Left renal cortex interstitium (tissue), 4 donors: ENCODE measurements at regions not wholly inside any gene's neighbourhood (a gene's known extent, or its start where the extent isn't known, plus 50 kb on each side); places are given as distances from the start of the nearest gene placed in this dataset.

Source experiments
- DNase-seq, 4 donors: peaks; one replicate each; pipeline ENCODE4 v3.0.0-alpha.2; 2013; ENCODE audit warnings: low read depth in 4 of 4, low spot score in 2 of 4, missing footprints in 1 of 4

- no peak for DNase-seq
These were observed 190.6 kb downstream of the MAF start for GRCh38 chr16:79409978-79410377.

GRCh38 chr16:79408355-79408754 is 192.2 kb downstream of the MAF start:
- no peak for DNase-seq

GRCh38 chr16:79407461-79408135 is 192.9 kb downstream of the MAF start:
- DNase-seq = no peak

GRCh38 chr16:79407005-79407404 is 193.5 kb downstream of the MAF start:
- no peak for DNase-seq

GRCh38 chr16:79404571-79404970 is 196.0 kb downstream of the MAF start:
- DNase-seq = no peak

- no peak for DNase-seq
These were observed 197.0 kb downstream of the MAF start for GRCh38 chr16:79403534-79403933.

- DNase-seq = no peak
These were observed 197.6 kb downstream of the MAF start for GRCh38 chr16:79402920-79403319.

- DNase-seq = no peak
These were observed 198.2 kb downstream of the MAF start for GRCh38 chr16:79402356-79402755.

GRCh38 chr16:79401782-79402181 is 198.8 kb downstream of the MAF start:
- no peak for DNase-seq

GRCh38 chr16:79401157-79401556 is 199.4 kb downstream of the MAF start:
- DNase-seq = no peak

- DNase-seq = no peak
These were observed 199.9 kb downstream of the MAF start for GRCh38 chr16:79400462-79401149.

GRCh38 chr16:79395591-79395990 is 204.9 kb downstream of the MAF start:
- no peak for DNase-seq

- DNase-seq = no peak
These were observed 206.3 kb downstream of the MAF start for GRCh38 chr16:79394206-79394605.

GRCh38 chr16:79393564-79393963 is 207.0 kb downstream of the MAF start:
- no peak for DNase-seq

GRCh38 chr16:79393127-79393526 is 207.4 kb downstream of the MAF start:
- DNase-seq = no peak

GRCh38 chr16:79392081-79392480 is 208.5 kb downstream of the MAF start:
- no peak for DNase-seq

- no peak for DNase-seq
These were observed 209.1 kb downstream of the MAF start for GRCh38 chr16:79391395-79391794.

- no peak for DNase-seq
These were observed 210.0 kb downstream of the MAF start for GRCh38 chr16:79390481-79391051.

GRCh38 chr16:79388396-79388795 is 212.1 kb downstream of the MAF start:
- no peak for DNase-seq

- no peak for DNase-seq
These were observed 214.2 kb downstream of the MAF start for GRCh38 chr16:79386299-79386698.

- no peak for DNase-seq
These were observed 218.9 kb downstream of the MAF start for GRCh38 chr16:79381603-79382042.

GRCh38 chr16:79380995-79381602 is 219.4 kb downstream of the MAF start:
- no peak for DNase-seq
